Lung (tissue), 11 donors: ENCODE measurements at regions not wholly inside any gene's neighbourhood (a gene's known extent, or its start where the extent isn't known, plus 50 kb on each side); places are given as distances from the start of the nearest gene placed in this dataset.
"Not testable (repeated sequence)": the region's sequence is repeated elsewhere in the genome, so short reads cannot be mapped to it uniquely, and the experiment has no call there.

Source experiments
- ATAC-seq: fragments of 200-7000 bp; cut with Tn5 transposase; one replicate; pipeline ENCODE4 v1.9.1; 2020; ENCODE audit warnings: moderate number of reproducible peaks; ENCODE audit not compliant: insufficient read depth, low FRiP score
- DNase-seq, 3 donors: peaks; one replicate each; pipeline ENCODE4 v3.0.0-alpha.2; 2013 to 2017
- H3K27ac ChIP-seq, 2 donors: one replicate each; pipeline ENCODE4 v1.5.1; 2013; ENCODE audit warnings: mild to moderate bottlenecking in 2 of 2, moderate library complexity in 2 of 2, control low read depth in 1 of 2, inconsistent platforms in 1 of 2, low read depth in 1 of 2, low read length in 1 of 2
- H3K27me3 ChIP-seq, 3 donors: one replicate each; pipeline ENCODE4 v1.5.1; 2013; ENCODE audit warnings: low read length in 2 of 3; ENCODE audit not compliant: control insufficient read depth in 3 of 3, insufficient read depth in 3 of 3
- H3K36me3 ChIP-seq, 4 donors: one replicate each; pipeline ENCODE4 v1.5.1; 2013; ENCODE audit warnings: low read length in 4 of 4, mild to moderate bottlenecking in 1 of 4, moderate library complexity in 1 of 4; ENCODE audit not compliant: control insufficient read depth in 4 of 4, insufficient read depth in 4 of 4
- H3K4me1 ChIP-seq, 5 donors: one replicate each; pipeline ENCODE4 v1.5.1; 2013; ENCODE audit warnings: low read length in 5 of 5, mild to moderate bottlenecking in 2 of 5, moderate library complexity in 1 of 5; ENCODE audit not compliant: control insufficient read depth in 5 of 5, insufficient read depth in 5 of 5
- H3K4me3 ChIP-seq: one replicate; pipeline ENCODE4 v1.5.1; 2013; ENCODE audit warnings: mild to moderate bottlenecking, control low read depth, moderate library complexity
- H3K9ac ChIP-seq, 2 donors: one replicate each; pipeline ENCODE4 v1.5.1; 2013; ENCODE audit warnings: low read length in 2 of 2, control low read depth in 1 of 2; ENCODE audit not compliant: insufficient read depth in 1 of 2
- H3K9me3 ChIP-seq, 4 donors: one replicate each; pipeline ENCODE4 v1.5.1; 2013; ENCODE audit warnings: low read length in 3 of 4, mild to moderate bottlenecking in 1 of 4, moderate library complexity in 1 of 4; ENCODE audit not compliant: control insufficient read depth in 4 of 4, insufficient read depth in 3 of 4
- WGBS, 2 donors: extraction: QIAGEN DNeasy Blood & Tissue Kit; methylation state at CpG; one replicate each; pipeline ENCODE4 v1.1.7; 2013; 5-methylcytosine and 5-hydroxymethylcytosine counted together
- TF ChIP-seq, protein P1 (sequence below): IDR thresholded peaks from 2 replicates; pipeline ENCODE4 v1.5.1; 2012; ENCODE audit warnings: mild to moderate bottlenecking; ENCODE audit errors: control extremely low read depth, extremely low read depth
- donor health status: control.
- donor health status: control.
- donor health status: Bipolar disorder and iron deficiency.
- donor health status: healthy.
- donor health status: DM: yes; HTN: yes; CAD: no.

DNA sequence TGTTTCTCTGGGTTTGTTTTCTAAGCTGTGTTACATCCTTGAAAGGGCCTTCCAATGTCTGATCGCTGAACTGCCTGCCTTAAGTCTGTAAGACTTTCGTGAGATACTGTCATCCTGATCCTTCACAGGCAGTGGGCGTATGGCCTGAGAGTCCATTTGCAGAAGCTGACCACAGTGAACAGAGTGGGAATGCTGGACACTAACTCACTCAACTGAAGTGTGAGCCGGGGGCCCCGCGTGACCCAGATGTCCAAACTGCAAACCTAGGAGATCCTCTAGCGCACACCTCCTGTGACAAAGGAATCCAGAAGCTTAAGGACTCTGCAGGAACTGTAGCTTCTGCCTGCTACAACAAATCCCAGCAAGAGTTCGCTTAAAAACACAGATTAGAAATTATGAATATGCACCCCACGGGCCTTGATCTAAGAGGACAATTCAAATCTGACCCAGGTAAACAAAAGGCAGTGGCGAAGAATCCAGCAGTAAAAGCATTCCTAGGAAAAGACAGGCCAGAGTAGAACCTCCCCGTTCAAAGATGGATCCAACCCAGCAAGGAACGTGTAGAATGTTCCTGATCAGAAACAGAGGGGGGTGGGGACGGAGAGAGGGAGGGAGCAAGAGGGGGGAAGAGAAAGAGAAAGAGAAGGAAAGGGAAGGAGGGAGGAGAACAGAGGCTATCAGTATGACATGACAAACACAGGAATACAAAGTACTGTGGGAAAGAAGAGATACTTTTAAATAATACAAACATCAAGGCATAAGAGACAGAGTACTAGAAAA is 135.0 kb upstream of the AFDN start:
- TF ChIP-seq, protein P1, sequence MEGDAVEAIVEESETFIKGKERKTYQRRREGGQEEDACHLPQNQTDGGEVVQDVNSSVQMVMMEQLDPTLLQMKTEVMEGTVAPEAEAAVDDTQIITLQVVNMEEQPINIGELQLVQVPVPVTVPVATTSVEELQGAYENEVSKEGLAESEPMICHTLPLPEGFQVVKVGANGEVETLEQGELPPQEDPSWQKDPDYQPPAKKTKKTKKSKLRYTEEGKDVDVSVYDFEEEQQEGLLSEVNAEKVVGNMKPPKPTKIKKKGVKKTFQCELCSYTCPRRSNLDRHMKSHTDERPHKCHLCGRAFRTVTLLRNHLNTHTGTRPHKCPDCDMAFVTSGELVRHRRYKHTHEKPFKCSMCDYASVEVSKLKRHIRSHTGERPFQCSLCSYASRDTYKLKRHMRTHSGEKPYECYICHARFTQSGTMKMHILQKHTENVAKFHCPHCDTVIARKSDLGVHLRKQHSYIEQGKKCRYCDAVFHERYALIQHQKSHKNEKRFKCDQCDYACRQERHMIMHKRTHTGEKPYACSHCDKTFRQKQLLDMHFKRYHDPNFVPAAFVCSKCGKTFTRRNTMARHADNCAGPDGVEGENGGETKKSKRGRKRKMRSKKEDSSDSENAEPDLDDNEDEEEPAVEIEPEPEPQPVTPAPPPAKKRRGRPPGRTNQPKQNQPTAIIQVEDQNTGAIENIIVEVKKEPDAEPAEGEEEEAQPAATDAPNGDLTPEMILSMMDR = no peak
- WGBS, 2 donors = 88 to 89% methylated on average over 13 of the region's 13 CpGs

GRCh38 chr6:167693478-167693877 is 133.2 kb upstream of the AFDN start:
- 94 to 97% methylated on average over 8 of the region's 8 CpGs for WGBS, 2 donors
- not testable (repeated sequence) for H3K36me3 ChIP-seq, H3K9ac ChIP-seq, H3K9me3 ChIP-seq, H3K4me3 ChIP-seq, H3K27ac ChIP-seq, H3K27me3 ChIP-seq, ATAC-seq, DNase-seq
- peaks cover 0 to 15% (median 3%) of the 10 kb centered on the region in 5 donors for H3K4me1 ChIP-seq

More for the DNA sequence above, 135.0 kb upstream of the AFDN start:
- Histone ChIP-seq H3K27ac (no peak overlapping the region), H3K9me3 (no peaks in the 10 kb centered on the region), H3K9ac (no peak overlapping the region), H3K4me3 (no peak overlapping the region), H3K27me3 (peaks cover 0 to under 1% (median 0%) of the 10 kb centered on the region in 3 donors), H3K4me1 (peaks cover 0 to 10% (median 6%) of the 10 kb centered on the region in 5 donors), H3K36me3 (no peaks in the 10 kb centered on the region)
- ATAC-seq (no peak), DNase-seq (no peak)

GRCh38 chr6:167695831-167696230 is 130.9 kb upstream of the AFDN start:
- no peak overlapping the region for H3K9ac ChIP-seq
- TF ChIP-seq, protein P1 = no peak
- H3K36me3 ChIP-seq = no peaks in the 10 kb centered on the region
- 94 to 95% methylated on average over 13 of the region's 13 CpGs for WGBS, 2 donors
- H3K27ac ChIP-seq = no peak overlapping the region
- no peaks in the 10 kb centered on the region for H3K27me3 ChIP-seq
- peaks cover 0 to 22% (median 6%) of the 10 kb centered on the region in 5 donors for H3K4me1 ChIP-seq
- no peak for DNase-seq
- ATAC-seq = no peak
- no peaks in the 10 kb centered on the region for H3K9me3 ChIP-seq
- H3K4me3 ChIP-seq = no peak overlapping the region

- peaks cover 0 to 22% (median 6%) of the 10 kb centered on the region in 5 donors for H3K4me1 ChIP-seq
- no peaks in the 10 kb centered on the region for H3K27me3 ChIP-seq
- H3K9ac ChIP-seq = no peak overlapping the region
- 90 to 91% methylated on average over 6 of the region's 6 CpGs for WGBS, 2 donors
- no peak overlapping the region for H3K4me3 ChIP-seq
- DNase-seq = no peak
- TF ChIP-seq, protein P1 = no peak
- H3K36me3 ChIP-seq = no peaks in the 10 kb centered on the region
- no peak overlapping the region for H3K27ac ChIP-seq
- no peak for ATAC-seq
- H3K9me3 ChIP-seq = no peaks in the 10 kb centered on the region
Observed at GRCh38 chr6:167696296-167696695, 130.4 kb upstream of the AFDN start.
